IMR-90 (cell line): ENCODE measurements at regions not wholly inside any gene's neighbourhood (a gene's known extent, or its start where the extent isn't known, plus 50 kb on each side); places are given as distances from the start of the nearest gene placed in this dataset.
A peak's percentile ranks its signal among the peaks of the same experiment; 100 is the strongest.

Source experiments
- ATAC-seq: fragments of 200-7000 bp; cut with Tn5 transposase; 2 replicates; pipeline ENCODE4 v1.9.1; 2020; ENCODE audit warnings: low read depth, mild to moderate bottlenecking, moderate library complexity
- BruUV-seq: library from RNA; stranded (reverse); fragments of 400-500 nt; replicated peaks from 2 replicates; lab custom pipeline; 2021; lab: Mats Ljungman, UMichigan
- CTCF ChIA-PET: fragments of 300-600 bp; formaldehyde crosslinking; extraction: SDS; loops from one replicate; lab custom pipeline; 2021; ENCODE audit warnings: antibody characterized with exemption; lab: Yijun Ruan, JAX
- POLR2A ChIA-PET: fragments of 300-600 bp; sonication (Branson Sonifier 250); formaldehyde crosslinking; loops from one replicate; lab custom pipeline; 2022; ENCODE audit warnings: antibody characterized with exemption; ENCODE audit not compliant: unreplicated experiment; lab: Charles Lee
- DNase-seq: peaks from one replicate; pipeline ENCODE4 v3.0.0; 2013
- H2AFZ ChIP-seq: replicated peaks from 2 replicates; pipeline ENCODE3; 2013; ENCODE audit warnings: low read length, mild to moderate bottlenecking; ENCODE audit not compliant: poor library complexity
- H2AK5ac ChIP-seq: 2 replicates; pipeline ENCODE4 v1.6.1; 2013; ENCODE audit warnings: low read depth, low read length, inconsistent platforms
- H2AK9ac ChIP-seq: replicated peaks from 2 replicates; pipeline ENCODE3; 2013; ENCODE audit warnings: mild to moderate bottlenecking, low read depth, low read length, moderate library complexity; ENCODE audit not compliant: poor library complexity
- H2BK120ac ChIP-seq: 2 replicates; pipeline ENCODE4 v1.6.1; 2013; ENCODE audit warnings: low read depth, low read length, inconsistent platforms
- H2BK15ac ChIP-seq: 3 replicates; pipeline ENCODE4 v1.6.1; 2013; ENCODE audit warnings: low read depth, low read length, inconsistent platforms
- H2BK20ac ChIP-seq: 2 replicates; pipeline ENCODE4 v1.6.1; 2013; ENCODE audit warnings: low read depth, mild to moderate bottlenecking, inconsistent platforms, low read length, moderate library complexity
- H2BK5ac ChIP-seq: 2 replicates; pipeline ENCODE4 v1.6.1; 2013; ENCODE audit warnings: mild to moderate bottlenecking, low read depth, low read length, inconsistent platforms; ENCODE audit not compliant: poor library complexity, severe bottlenecking
- H3K14ac ChIP-seq: replicated peaks from 2 replicates; pipeline ENCODE4 v1.6.1; 2013; ENCODE audit warnings: low read depth, low read length, inconsistent platforms
- H3K18ac ChIP-seq: 2 replicates; pipeline ENCODE4 v1.6.1; 2013; ENCODE audit warnings: low read depth, low read length, control low read depth
- H3K23ac ChIP-seq: 2 replicates; pipeline ENCODE4 v1.6.1; 2013; ENCODE audit warnings: low read depth, low read length, inconsistent platforms
- H3K27ac ChIP-seq: 2 replicates; pipeline ENCODE4 v1.5.1; 2013; ENCODE audit warnings: mild to moderate bottlenecking, control low read depth, low read length; ENCODE audit not compliant: insufficient read depth
- H3K27me3 ChIP-seq: 2 replicates; pipeline ENCODE4 v1.6.1; 2013; ENCODE audit warnings: low read length; ENCODE audit not compliant: control insufficient read depth, insufficient read depth
- H3K36me3 ChIP-seq: 2 replicates; pipeline ENCODE4 v1.6.1; 2013; ENCODE audit warnings: low read length, mixed read lengths; ENCODE audit not compliant: control insufficient read depth, insufficient read depth
- H3K4ac ChIP-seq: 2 replicates; pipeline ENCODE4 v1.6.1; 2013; ENCODE audit warnings: low read depth, low read length, inconsistent platforms
- H3K4me1 ChIP-seq: 2 replicates; pipeline ENCODE4 v1.6.1; 2013; ENCODE audit warnings: low read length, mixed read lengths; ENCODE audit not compliant: control insufficient read depth, insufficient read depth
- H3K4me2 ChIP-seq: 2 replicates; pipeline ENCODE4 v1.6.1; 2013; ENCODE audit warnings: low read depth, mild to moderate bottlenecking, control low read depth, low read length, moderate library complexity
- H3K4me3 ChIP-seq: 2 replicates; pipeline ENCODE4 v1.5.1; 2013; ENCODE audit warnings: low read depth, mild to moderate bottlenecking, control low read depth, low read length, moderate library complexity; ENCODE audit not compliant: insufficient read depth
- H3K56ac ChIP-seq: 2 replicates; pipeline ENCODE4 v1.6.1; 2013; ENCODE audit warnings: low read length, inconsistent platforms; ENCODE audit not compliant: insufficient read depth; ENCODE audit errors: extremely low read depth
- H3K79me1 ChIP-seq, 2 experiments: 2 replicates each; pipeline ENCODE4 v1.6.1; 2013; ENCODE audit warnings: low read length in 2 of 2, inconsistent platforms in 1 of 2, low read depth in 1 of 2
- H3K9ac ChIP-seq: 2 replicates; pipeline ENCODE4 v1.6.1; 2013; ENCODE audit warnings: low read depth, low read length, control low read depth
- H3K9me1 ChIP-seq: 2 replicates; pipeline ENCODE4 v1.6.1; 2013; ENCODE audit warnings: low read length, inconsistent platforms; ENCODE audit not compliant: insufficient read depth
- H3K9me3 ChIP-seq: 2 replicates; pipeline ENCODE4 v1.6.1; 2013; ENCODE audit warnings: low read length; ENCODE audit not compliant: control insufficient read depth, insufficient read depth
- H4K20me1 ChIP-seq: 2 replicates; pipeline ENCODE4 v1.6.1; 2013; ENCODE audit warnings: low read length, inconsistent platforms; ENCODE audit not compliant: insufficient read depth
- H4K5ac ChIP-seq: 2 replicates; pipeline ENCODE4 v1.6.1; 2013; ENCODE audit warnings: mild to moderate bottlenecking, low read depth, low read length, control low read depth
- H4K8ac ChIP-seq, 2 experiments: 2 replicates each; pipeline ENCODE4 v1.6.1; 2013; ENCODE audit warnings: low read depth in 2 of 2, low read length in 2 of 2, control low read depth in 1 of 2, inconsistent platforms in 1 of 2
- H4K91ac ChIP-seq: 2 replicates; pipeline ENCODE4 v1.6.1; 2013; ENCODE audit warnings: low read depth, low read length, inconsistent platforms; ENCODE audit not compliant: insufficient read depth
- CEBPB ChIP-seq: IDR thresholded peaks from 2 replicates; pipeline ENCODE4 v1.6.1; 2012; ENCODE audit warnings: low read depth, low read length, improper control_type of control experiment
- CHD1 ChIP-seq: IDR thresholded peaks from 2 replicates; pipeline ENCODE4 v1.6.1; 2012; ENCODE audit warnings: low read depth, low read length, improper control_type of control experiment
- RAD21 ChIP-seq: IDR thresholded peaks from 2 replicates; pipeline ENCODE4 v1.6.1; 2012; ENCODE audit warnings: low read length, improper control_type of control experiment
- WGBS, 2 experiments: methylation state at CpG; one replicate each; pipeline versions ENCODE4 v1.1.5 to v1.1.7; 2013; ENCODE audit warnings: missing lambda C conversion rate in 2 of 2; ENCODE audit not compliant: insufficient read length in 1 of 2; ENCODE audit errors: extremely low coverage in 2 of 2; 5-methylcytosine and 5-hydroxymethylcytosine counted together
- dilution Hi-C: fragments of 300-500 bp; cut with HindIII; formaldehyde crosslinking; loops from one replicate; pipeline ENCODE4 v1.14.3; 2018; ENCODE audit warnings: low sequenced_read_pairs; ENCODE audit not compliant: unreplicated experiment
- in situ Hi-C: fragments of 300-500 bp; cut with MboI; formaldehyde crosslinking; loops from 3 replicates; pipeline ENCODE4 v1.14.3; 2019; ENCODE audit warnings: low sequenced_read_pairs, inconsistent platforms, mixed read lengths
- intact Hi-C: fragments of 100-400 bp; cut with micrococcal nuclease; formaldehyde crosslinking; loops from 2 replicates; pipeline ENCODE4 v1.10.0; 2022

DNA sequence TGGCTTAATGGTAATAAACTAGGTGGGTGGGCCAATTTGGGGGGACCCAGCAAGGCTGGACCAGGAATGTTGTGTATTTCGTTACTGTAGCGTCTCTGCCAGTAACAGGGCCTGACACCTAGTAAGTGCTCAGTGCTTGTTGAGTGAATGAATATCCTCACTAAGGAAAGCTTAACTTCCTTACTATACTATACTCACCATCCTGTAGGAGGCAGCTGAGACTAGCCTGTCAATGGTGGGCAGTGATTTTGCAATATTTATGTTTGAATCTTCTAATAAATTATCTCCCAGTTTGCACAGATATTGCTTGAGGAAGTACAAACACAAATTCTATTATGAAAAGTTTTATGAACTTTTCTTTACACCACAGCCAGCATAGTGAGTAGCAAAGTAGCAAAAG is 370.7 kb upstream of the SYT4 start:
- no TSS peak for BruUV-seq
- H3K23ac ChIP-seq = no peak overlapping the region
- no peak overlapping the region for H3K18ac ChIP-seq
- H3K9ac ChIP-seq = no peak overlapping the region
- POLR2A ChIA-PET = no interaction called here
- H2BK5ac ChIP-seq = no peak overlapping the region
- H3K27ac ChIP-seq = no peak overlapping the region
- H4K91ac ChIP-seq = no peak overlapping the region
- no peaks in the 10 kb centered on the region for H3K9me1 ChIP-seq
- H3K27me3 ChIP-seq = no peaks in the 10 kb centered on the region
- WGBS, 2 experiments = no CpG with 5 or more reads among the region's 2 CpGs
- H3K14ac ChIP-seq = no peak overlapping the region
- H2AK9ac ChIP-seq = no peak overlapping the region
- no peaks in the 10 kb centered on the region for H3K36me3 ChIP-seq
- H3K4me1 ChIP-seq = no peaks in the 10 kb centered on the region
- no peak overlapping the region for H3K4me3 ChIP-seq
- in situ Hi-C loops (loop anchor here (25.0 kb wide), 2 partner anchors 689 to 1739 kb away; no protein-coding TSS in a partner anchor), intact Hi-C loops (no loop called here), dilution Hi-C loops (no loop called here)
- H2BK20ac ChIP-seq = no peak overlapping the region
- no peak overlapping the region for H2BK120ac ChIP-seq
- DNase-seq (no peak), ATAC-seq (no peak)
- H3K4me2 ChIP-seq = no peak overlapping the region
- H2AK5ac ChIP-seq = no peak overlapping the region
- no peak overlapping the region for H4K5ac ChIP-seq
- H4K20me1 ChIP-seq = no peaks in the 10 kb centered on the region
- no peaks in the 10 kb centered on the region for H3K79me1 ChIP-seq
- no peak overlapping the region for H4K8ac ChIP-seq
- H3K56ac ChIP-seq = no peak overlapping the region
- CTCF ChIA-PET = interaction anchor here (1.1 kb wide), 1 partner anchor 27 kb away, joined by 4 read pairs; no protein-coding TSS in a partner anchor
- 0 out of 2 replicates have a peak, but pooled peaks have one; percentile 24 for TF ChIP-seq CEBPB
- TF ChIP-seq RAD21 = peak; percentile 41
- TF ChIP-seq CHD1 = no peak
- no peak overlapping the region for H3K4ac ChIP-seq
- H2AFZ ChIP-seq = no peak overlapping the region
- no peak overlapping the region for H2BK15ac ChIP-seq
- no peaks in the 10 kb centered on the region for H3K9me3 ChIP-seq
